IPS DF 6.9 (cell line): ENCODE measurements at regions not wholly inside any gene's neighbourhood (a gene's known extent, or its start where the extent isn't known, plus 50 kb on each side); places are given as distances from the start of the nearest gene placed in this dataset.

Experiments used
- DNase-seq: peaks from one replicate; pipeline ENCODE4 v3.0.0-alpha.2; 2013; ENCODE audit warnings: low read depth, low spot score
- H3K27ac ChIP-seq: one replicate; pipeline ENCODE4 v1.5.1; 2013; ENCODE audit warnings: low read length, control low read depth
- H3K27me3 ChIP-seq: 2 replicates; pipeline ENCODE4 v1.6.1; 2013; ENCODE audit warnings: mild to moderate bottlenecking, low read length; ENCODE audit not compliant: control insufficient read depth, insufficient read depth
- H3K36me3 ChIP-seq: 2 replicates; pipeline ENCODE4 v1.6.1; 2013; ENCODE audit warnings: low read length; ENCODE audit not compliant: control insufficient read depth, insufficient read depth
- H3K4me1 ChIP-seq: 2 replicates; pipeline ENCODE4 v1.6.1; 2013; ENCODE audit warnings: low read length; ENCODE audit not compliant: control insufficient read depth, insufficient read depth
- H3K4me3 ChIP-seq: 2 replicates; pipeline ENCODE4 v1.5.1; 2013; ENCODE audit warnings: mild to moderate bottlenecking, low read length
- H3K9me3 ChIP-seq: 2 replicates; pipeline ENCODE4 v1.6.1; 2013; ENCODE audit warnings: low read length, inconsistent platforms; ENCODE audit not compliant: control insufficient read depth, insufficient read depth
- WGBS: extraction: QIAGEN DNeasy Blood & Tissue Kit; methylation state at CpG from one replicate; pipeline ENCODE4 v1.1.7; 2013; ENCODE audit warnings: mixed read lengths, missing lambda C conversion rate; ENCODE audit not compliant: insufficient read length, insufficient coverage; 5-methylcytosine and 5-hydroxymethylcytosine counted together

GRCh38 chr1:106768501-106768900, 288.0 kb upstream of the PRMT6 start:
- Histone ChIP-seq H3K9me3 (no peaks in the 10 kb centered on the region), H3K4me3 (no peak overlapping the region), H3K27me3 (no peaks in the 10 kb centered on the region), H3K36me3 (no peaks in the 10 kb centered on the region), H3K4me1 (no peaks in the 10 kb centered on the region), H3K27ac (no peak overlapping the region)
- DNase-seq = no peak
- no CpG with 5 or more reads among the region's 2 CpGs for WGBS

GRCh38 chr1:106773206-106773605, 283.3 kb upstream of the PRMT6 start:
- Histone ChIP-seq H3K9me3 (no peaks in the 10 kb centered on the region), H3K36me3 (no peaks in the 10 kb centered on the region), H3K4me3 (no peak overlapping the region), H3K4me1 (no peaks in the 10 kb centered on the region), H3K27ac (no peak overlapping the region), H3K27me3 (no peaks in the 10 kb centered on the region)
- DNase-seq = no peak
- no CpG with 5 or more reads among the region's 2 CpGs for WGBS

GRCh38 chr1:106780066-106780465, 276.4 kb upstream of the PRMT6 start:
- Histone ChIP-seq H3K9me3 (no peaks in the 10 kb centered on the region), H3K36me3 (no peaks in the 10 kb centered on the region), H3K4me1 (no peaks in the 10 kb centered on the region), H3K27ac (no peak overlapping the region), H3K4me3 (no peak overlapping the region), H3K27me3 (no peaks in the 10 kb centered on the region)
- no CpG with 5 or more reads among the region's 1 CpG for WGBS
- DNase-seq = no peak

- no CpG with 5 or more reads among the region's 1 CpG for WGBS
- H3K27ac ChIP-seq = no peak overlapping the region
- no peak for DNase-seq
- no peaks in the 10 kb centered on the region for H3K9me3 ChIP-seq
- H3K27me3 ChIP-seq = no peaks in the 10 kb centered on the region
- no peaks in the 10 kb centered on the region for H3K4me1 ChIP-seq
- no peak overlapping the region for H3K4me3 ChIP-seq
- H3K36me3 ChIP-seq = no peaks in the 10 kb centered on the region
These were observed 275.5 kb upstream of the PRMT6 start for GRCh38 chr1:106780806-106781569.

GRCh38 chr1:106785176-106785575, 271.3 kb upstream of the PRMT6 start:
- Histone ChIP-seq H3K4me1 (no peaks in the 10 kb centered on the region), H3K4me3 (no peak overlapping the region), H3K9me3 (no peaks in the 10 kb centered on the region), H3K27ac (no peak overlapping the region), H3K27me3 (no peaks in the 10 kb centered on the region), H3K36me3 (no peaks in the 10 kb centered on the region)
- no peak for DNase-seq

- Histone ChIP-seq H3K27me3 (no peaks in the 10 kb centered on the region), H3K4me1 (no peaks in the 10 kb centered on the region), H3K9me3 (no peaks in the 10 kb centered on the region), H3K36me3 (no peaks in the 10 kb centered on the region), H3K27ac (no peak overlapping the region), H3K4me3 (no peak overlapping the region)
- no CpG with 5 or more reads among the region's 3 CpGs for WGBS
- DNase-seq = no peak
These were observed 269.0 kb upstream of the PRMT6 start for GRCh38 chr1:106787520-106787919.

GRCh38 chr1:106789686-106790085, 266.8 kb upstream of the PRMT6 start:
- no peaks in the 10 kb centered on the region for H3K4me1 ChIP-seq
- WGBS = no CpG with 5 or more reads among the region's 2 CpGs
- no peak for DNase-seq

GRCh38 chr1:106791041-106791440, 265.4 kb upstream of the PRMT6 start:
- H3K9me3 ChIP-seq = no peaks in the 10 kb centered on the region
- no peak overlapping the region for H3K27ac ChIP-seq
- WGBS = no CpG with 5 or more reads among the region's 11 CpGs
- H3K36me3 ChIP-seq = no peaks in the 10 kb centered on the region
- no peak for DNase-seq
- H3K4me3 ChIP-seq = no peak overlapping the region
- H3K4me1 ChIP-seq = no peaks in the 10 kb centered on the region
- no peaks in the 10 kb centered on the region for H3K27me3 ChIP-seq

More at GRCh38 chr1:106789686-106790085, 266.8 kb upstream of the PRMT6 start:
- no peak overlapping the region for H3K4me3 ChIP-seq
- no peaks in the 10 kb centered on the region for H3K36me3 ChIP-seq
- H3K9me3 ChIP-seq = no peaks in the 10 kb centered on the region
- no peaks in the 10 kb centered on the region for H3K27me3 ChIP-seq
- H3K27ac ChIP-seq = no peak overlapping the region

- no peak overlapping the region for H3K27ac ChIP-seq
- H3K4me3 ChIP-seq = no peak overlapping the region
- no peaks in the 10 kb centered on the region for H3K9me3 ChIP-seq
- no peak for DNase-seq
- no CpG with 5 or more reads among the region's 2 CpGs for WGBS
- H3K4me1 ChIP-seq = no peaks in the 10 kb centered on the region
- no peaks in the 10 kb centered on the region for H3K36me3 ChIP-seq
- H3K27me3 ChIP-seq = no peaks in the 10 kb centered on the region
These were observed 262.8 kb upstream of the PRMT6 start for GRCh38 chr1:106793651-106794050.

GRCh38 chr1:106798991-106799390, 257.5 kb upstream of the PRMT6 start:
- no peak overlapping the region for H3K27ac ChIP-seq
- no peak for DNase-seq
- no CpG with 5 or more reads among the region's 4 CpGs for WGBS
- H3K36me3 ChIP-seq = no peaks in the 10 kb centered on the region
- H3K4me1 ChIP-seq = no peaks in the 10 kb centered on the region
- no peaks in the 10 kb centered on the region for H3K9me3 ChIP-seq
- H3K4me3 ChIP-seq = no peak overlapping the region
- no peaks in the 10 kb centered on the region for H3K27me3 ChIP-seq

- Histone ChIP-seq H3K27me3 (no peaks in the 10 kb centered on the region), H3K4me1 (no peaks in the 10 kb centered on the region), H3K36me3 (no peaks in the 10 kb centered on the region), H3K4me3 (no peak overlapping the region), H3K27ac (no peak overlapping the region), H3K9me3 (no peaks in the 10 kb centered on the region)
- WGBS = no CpG with 5 or more reads among the region's 1 CpG
- DNase-seq = no peak
These were observed 254.3 kb upstream of the PRMT6 start for GRCh38 chr1:106802181-106802580.
